ENCODE measurements at regions not wholly inside any gene's neighbourhood (a gene's known extent, or its start where the extent isn't known, plus 50 kb on each side); places are given as distances from the start of the nearest gene placed in this dataset.
"Not testable (repeated sequence)": the region's sequence is repeated elsewhere in the genome, so short reads cannot be mapped to it uniquely, and the experiment has no call there.

GRCh38 chrX:37519261-37519660 is 52.2 kb upstream of the LANCL3 start:
- TF ChIP-seq POLR2A, EP300 (IDR thresholded peaks at IDR 0.05): not testable (repeated sequence)
